ENCODE measurements at regions not wholly inside any gene's neighbourhood (a gene's known extent, or its start where the extent isn't known, plus 50 kb on each side); places are given as distances from the start of the nearest gene placed in this dataset.
A peak's percentile ranks its signal among the peaks of the same experiment; 100 is the strongest.

DNA sequence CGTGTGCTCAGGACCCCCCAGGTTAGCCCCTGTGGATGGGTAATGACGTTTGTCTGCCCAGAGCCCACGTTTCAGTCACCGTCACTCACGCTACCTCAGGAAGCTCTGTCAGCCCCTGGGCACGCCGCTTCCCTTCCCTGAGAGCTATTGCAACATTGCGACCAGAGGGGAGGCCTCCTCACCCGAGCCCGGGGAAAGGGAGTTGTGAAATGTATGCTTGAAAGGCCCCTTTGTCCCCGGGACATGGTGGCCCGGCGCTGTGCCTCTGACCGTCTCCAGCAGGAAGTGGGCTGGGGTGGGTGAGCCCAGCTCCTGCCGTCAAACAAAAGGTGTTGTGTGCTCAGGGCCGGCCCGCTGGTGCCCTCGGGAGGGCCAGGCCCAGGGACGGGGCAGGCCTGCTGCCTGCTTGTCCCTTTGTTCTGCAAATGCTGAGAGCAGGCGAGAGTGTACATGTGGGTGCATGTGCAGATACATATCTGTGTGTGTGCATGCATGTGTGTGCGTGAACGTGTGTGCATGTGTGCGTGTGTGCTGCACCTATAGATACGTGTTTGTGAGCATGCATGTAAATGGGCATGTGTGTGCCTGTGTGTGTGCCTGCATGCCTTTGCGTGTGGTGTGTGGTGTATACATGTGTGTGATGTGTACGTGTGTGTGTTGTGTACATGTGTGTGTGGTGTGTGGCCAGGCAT, 1125.0 kb downstream of the BRD1 start (continued):
- TF ChIP-seq TIGD3 (CRISPR knock-in tag; IDR thresholded peaks at IDR 0.05; ENCODE audit: borderline replicate concordance) (no peak), SETDB1 (CRISPR knock-in tag; IDR thresholded peaks at IDR 0.05; ENCODE audit: borderline replicate concordance) (no peak), ARNT (IDR thresholded peaks at IDR 0.05) (no peak), RNF2 (conservative IDR thresholded peaks at IDR 0.05; ENCODE audit: low read depth) (peak; percentile 78), ZNF776 (CRISPR knock-in tag; IDR thresholded peaks at IDR 0.05) (no peak), KMT2A (CRISPR knock-in tag; IDR thresholded peaks at IDR 0.05) (peak; percentile 78), CHD4 (IDR thresholded peaks at IDR 0.05; ENCODE audit: borderline replicate concordance, low read length) (no peak), NFATC3 (CRISPR knock-in tag; IDR thresholded peaks at IDR 0.05) (no peak), SOX6 (IDR thresholded peaks at IDR 0.05) (no peak), SOX6 (CRISPR knock-in tag; IDR thresholded peaks at IDR 0.05) (peak; percentile 99), GZF1 (CRISPR knock-in tag; IDR thresholded peaks at IDR 0.05) (no peak), RBFOX2 (IDR thresholded peaks at IDR 0.05; ENCODE audit: low read depth, low read length) (peak; percentile 53; the same call in 1 of the 2 replicates), ZC3H13 (CRISPR knock-in tag; IDR thresholded peaks at IDR 0.05) (peak; percentile 56; the same call in 1 of the 2 replicates), ZNF20 (CRISPR knock-in tag; IDR thresholded peaks at IDR 0.05) (no peak), ZNF563 (CRISPR knock-in tag; IDR thresholded peaks at IDR 0.05) (peak; percentile 56; the same call in 1 of the 2 replicates), NFE2L2 (IDR thresholded peaks at IDR 0.05; ENCODE audit: low read length) (no peak), IKZF1 (IDR thresholded peaks at IDR 0.05) (no peak), ZNF207 (IDR thresholded peaks at IDR 0.05; ENCODE audit: borderline replicate concordance) (no peak), ATF7-NPFF (CRISPR knock-in tag; IDR thresholded peaks at IDR 0.05; ENCODE audit: low read depth) (no peak; the same call in 1 of the 2 replicates), EP300 (IDR thresholded peaks at IDR 0.05; ENCODE audit: low read depth in 2 of 2, low read length in 2 of 2) (peak; percentile 92 to 97), EP300 (CRISPR knock-in tag; IDR thresholded peaks at IDR 0.05; ENCODE audit: borderline replicate concordance) (peak; percentile 89), ZNF337 (CRISPR knock-in tag; IDR thresholded peaks at IDR 0.05; ENCODE audit: borderline replicate concordance, low read depth) (no peak), TEAD2 (CRISPR knock-in tag; IDR thresholded peaks at IDR 0.05) (no peak), ZBTB49 (CRISPR knock-in tag; IDR thresholded peaks at IDR 0.05; ENCODE audit: borderline replicate concordance) (no peak), MXI1 (IDR thresholded peaks at IDR 0.05; ENCODE audit: borderline replicate concordance, low read depth, low read length) (peak; percentile 48; the same call in 1 of the 3 replicates), BHLHE40 (IDR thresholded peaks at IDR 0.05; ENCODE audit: low read length) (peak; percentile 93), BORCS8-MEF2B (CRISPR knock-in tag; IDR thresholded peaks at IDR 0.05) (peak; percentile 81; the same call in 1 of the 2 replicates)
- TF ChIP-seq, protein P1, sequence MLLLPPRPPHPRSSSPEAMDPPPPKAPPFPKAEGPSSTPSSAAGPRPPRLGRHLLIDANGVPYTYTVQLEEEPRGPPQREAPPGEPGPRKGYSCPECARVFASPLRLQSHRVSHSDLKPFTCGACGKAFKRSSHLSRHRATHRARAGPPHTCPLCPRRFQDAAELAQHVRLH (CRISPR knock-in tag; IDR thresholded peaks at IDR 0.05; ENCODE audit: borderline replicate concordance, low read depth): peak; percentile 93; the same call in 1 of the 2 replicates

All from HepG2 (cell line).